ENCODE measurements at regions not wholly inside any gene's neighbourhood (a gene's known extent, or its start where the extent isn't known, plus 50 kb on each side); places are given as distances from the start of the nearest gene placed in this dataset.
"Not testable (repeated sequence)": the region's sequence is repeated elsewhere in the genome, so short reads cannot be mapped to it uniquely, and the experiment has no call there.

- Histone ChIP-seq H3K27me3 (ENCODE audit: control insufficient read depth, low read length) (no peaks in the 10 kb centered on the region), H4K20me1 (ENCODE audit: control insufficient read depth, insufficient read depth, low read depth, low read length) (no peaks in the 10 kb centered on the region), H3K9me3 (ENCODE audit: control insufficient read depth, insufficient read depth, low read length) (no peaks in the 10 kb centered on the region), H3K4me2 (ENCODE audit: low read length) (no peak overlapping the region), H3F3A (ENCODE audit: control insufficient read depth, insufficient read depth) (no peaks in the 10 kb centered on the region), H3K9me2 (replicated peaks; ENCODE audit: control insufficient read depth, low read length) (no peaks in the 10 kb centered on the region), H3K4me3 (ENCODE audit: low read length) (no peak overlapping the region), H3K4me1 (ENCODE audit: control insufficient read depth, low read length) (no peaks in the 10 kb centered on the region), H3K27ac (ENCODE audit: low read depth, low read length) (no peak overlapping the region), H3K79me2 (ENCODE audit: control insufficient read depth, low read length) (no peaks in the 10 kb centered on the region), H3K36me3 (ENCODE audit: control insufficient read depth, low read length) (no peaks in the 10 kb centered on the region)
- no peak for TF ChIP-seq CTCF (IDR thresholded peaks at IDR 0.05; ENCODE audit: low read depth, low read length, poor library complexity, severe bottlenecking)
- no peak for TF ChIP-seq EZH2phosphoT487 (IDR thresholded peaks at IDR 0.05; ENCODE audit: borderline replicate concordance, low read length)
Observed at GRCh38 chr3:69684309-69684961, 54.8 kb upstream of the MITF start.

- Histone ChIP-seq H3K27me3 (ENCODE audit: control insufficient read depth, low read length) (no peaks in the 10 kb centered on the region), H3K36me3 (ENCODE audit: control insufficient read depth, low read length) (no peaks in the 10 kb centered on the region), H3K9me2 (replicated peaks; ENCODE audit: control insufficient read depth, low read length) (no peaks in the 10 kb centered on the region), H3K79me2 (ENCODE audit: control insufficient read depth, low read length) (no peaks in the 10 kb centered on the region), H3K27ac (ENCODE audit: low read depth, low read length) (no peak overlapping the region), H3K4me3 (ENCODE audit: low read length) (no peak overlapping the region), H3K9me3 (ENCODE audit: control insufficient read depth, insufficient read depth, low read length) (no peaks in the 10 kb centered on the region), H3K4me2 (ENCODE audit: low read length) (no peak overlapping the region), H3K4me1 (ENCODE audit: control insufficient read depth, low read length) (no peaks in the 10 kb centered on the region), H4K20me1 (ENCODE audit: control insufficient read depth, insufficient read depth, low read depth, low read length) (no peaks in the 10 kb centered on the region), H3F3A (ENCODE audit: control insufficient read depth, insufficient read depth) (no peaks in the 10 kb centered on the region)
- TF ChIP-seq EZH2phosphoT487 (IDR thresholded peaks at IDR 0.05; ENCODE audit: borderline replicate concordance, low read length) (no peak), CTCF (IDR thresholded peaks at IDR 0.05; ENCODE audit: low read depth, low read length, poor library complexity, severe bottlenecking) (no peak)
Observed at GRCh38 chr3:69683082-69683806, 56.0 kb upstream of the MITF start.

- H3K36me3 ChIP-seq (ENCODE audit: control insufficient read depth, low read length); H4K20me1 ChIP-seq (ENCODE audit: control insufficient read depth, insufficient read depth, low read depth, low read length); H3K9me3 ChIP-seq (ENCODE audit: control insufficient read depth, insufficient read depth, low read length); H3K27me3 ChIP-seq (ENCODE audit: control insufficient read depth, low read length); H3K4me2 ChIP-seq (ENCODE audit: low read length); H3F3A ChIP-seq (ENCODE audit: control insufficient read depth, insufficient read depth); H3K4me1 ChIP-seq (ENCODE audit: control insufficient read depth, low read length); H3K79me2 ChIP-seq (ENCODE audit: control insufficient read depth, low read length); H3K4me3 ChIP-seq (ENCODE audit: low read length); H3K9me2 ChIP-seq (replicated peaks; ENCODE audit: control insufficient read depth, low read length); H3K27ac ChIP-seq (ENCODE audit: low read depth, low read length): not testable (repeated sequence)
Observed at GRCh38 chr3:69677456-69677855, 61.8 kb upstream of the MITF start.

- H3K9me2 ChIP-seq (replicated peaks; ENCODE audit: control insufficient read depth, low read length): no peaks in the 10 kb centered on the region
- H3K27me3 ChIP-seq (ENCODE audit: control insufficient read depth, low read length): no peaks in the 10 kb centered on the region
- TF ChIP-seq EZH2phosphoT487 (IDR thresholded peaks at IDR 0.05; ENCODE audit: borderline replicate concordance, low read length) (no peak), CTCF (IDR thresholded peaks at IDR 0.05; ENCODE audit: low read depth, low read length, poor library complexity, severe bottlenecking) (no peak)
- H3K27ac ChIP-seq (ENCODE audit: low read depth, low read length): no peak overlapping the region
- no peak overlapping the region for H3K4me2 ChIP-seq (ENCODE audit: low read length)
- no peak overlapping the region for H3K4me3 ChIP-seq (ENCODE audit: low read length)
- H4K20me1 ChIP-seq (ENCODE audit: control insufficient read depth, insufficient read depth, low read depth, low read length): no peaks in the 10 kb centered on the region
- H3K36me3 ChIP-seq (ENCODE audit: control insufficient read depth, low read length): no peaks in the 10 kb centered on the region
- no peaks in the 10 kb centered on the region for H3K4me1 ChIP-seq (ENCODE audit: control insufficient read depth, low read length)
- no peaks in the 10 kb centered on the region for H3K9me3 ChIP-seq (ENCODE audit: control insufficient read depth, insufficient read depth, low read length)
- H3F3A ChIP-seq (ENCODE audit: control insufficient read depth, insufficient read depth): no peaks in the 10 kb centered on the region
- no peaks in the 10 kb centered on the region for H3K79me2 ChIP-seq (ENCODE audit: control insufficient read depth, low read length)
Observed at GRCh38 chr3:69675786-69676530, 63.3 kb upstream of the MITF start.

Data from DOHH2 (cell line).